DND-41 (cell line): ENCODE measurements at regions not wholly inside any gene's neighbourhood (a gene's known extent, or its start where the extent isn't known, plus 50 kb on each side); places are given as distances from the start of the nearest gene placed in this dataset.

Experiments
- CTCF ChIP-seq: IDR thresholded peaks from 2 replicates; pipeline ENCODE4 v1.5.1; 2012; ENCODE audit warnings: borderline replicate concordance, low read length, moderate library complexity, mild to moderate bottlenecking; ENCODE audit not compliant: poor library complexity, severe bottlenecking; ENCODE audit errors: extremely low read depth
- EZH2 ChIP-seq: IDR thresholded peaks from 3 replicates; pipeline ENCODE4 v1.6.1; 2012; ENCODE audit warnings: borderline replicate concordance, low read depth, mild to moderate bottlenecking, moderate library complexity, low read length, inconsistent platforms; ENCODE audit not compliant: severe bottlenecking

GRCh38 chr2:187748958-187749357, 194.7 kb upstream of the TFPI start:
- TF ChIP-seq CTCF (no peak), EZH2 (no peak)
